Osteocyte (in vitro differentiated cells): ENCODE measurements at regions not wholly inside any gene's neighbourhood (a gene's known extent, or its start where the extent isn't known, plus 50 kb on each side); places are given as distances from the start of the nearest gene placed in this dataset.

Experiments used
- DNase-seq: peaks from one replicate; pipeline ENCODE4 v3.0.0; 2021; ENCODE audit warnings: mixed read lengths; ENCODE audit not compliant: unreplicated experiment; ENCODE audit errors: extremely low spot score
- H3K27ac Mint-ChIP-seq: one replicate; pipeline ENCODE4 v1.8.0; 2021; ENCODE audit warnings: mild to moderate bottlenecking, mixed read lengths; ENCODE audit not compliant: unreplicated experiment
- H3K27me3 Mint-ChIP-seq: one replicate; pipeline ENCODE4 v1.8.0; 2021; ENCODE audit warnings: mixed read lengths; ENCODE audit not compliant: unreplicated experiment
- H3K36me3 Mint-ChIP-seq: one replicate; pipeline ENCODE4 v1.8.0; 2021; ENCODE audit warnings: mixed read lengths; ENCODE audit not compliant: unreplicated experiment
- H3K4me1 Mint-ChIP-seq: one replicate; pipeline ENCODE4 v1.8.0; 2021; ENCODE audit warnings: mixed read lengths; ENCODE audit not compliant: unreplicated experiment
- H3K4me3 Mint-ChIP-seq: one replicate; pipeline ENCODE4 v1.8.0; 2021; ENCODE audit warnings: mild to moderate bottlenecking, moderate library complexity, mixed read lengths; ENCODE audit not compliant: unreplicated experiment
- H3K9me3 Mint-ChIP-seq: one replicate; pipeline ENCODE4 v1.8.0; 2021; ENCODE audit warnings: mixed read lengths; ENCODE audit not compliant: unreplicated experiment
- CTCF ChIP-seq: fragments of 200-600 bp; sonication (generic); IDR thresholded peaks from 2 replicates; pipeline ENCODE4 v1.5.0; 2021; ENCODE audit warnings: antibody characterized with exemption, mild to moderate bottlenecking, moderate library complexity

GRCh38 chr10:85318809-85319807 lies 990.7 kb downstream of the CCSER2 start:
- DNase-seq, result no peak
- Mint-ChIP-seq H3K27ac (no peak overlapping the region), H3K9me3 (no peaks in the 10 kb centered on the region), H3K36me3 (no peaks in the 10 kb centered on the region), H3K4me3 (no peak overlapping the region), H3K4me1 (no peaks in the 10 kb centered on the region), H3K27me3 (no peaks in the 10 kb centered on the region)
- TF ChIP-seq CTCF, result no peak

DNA sequence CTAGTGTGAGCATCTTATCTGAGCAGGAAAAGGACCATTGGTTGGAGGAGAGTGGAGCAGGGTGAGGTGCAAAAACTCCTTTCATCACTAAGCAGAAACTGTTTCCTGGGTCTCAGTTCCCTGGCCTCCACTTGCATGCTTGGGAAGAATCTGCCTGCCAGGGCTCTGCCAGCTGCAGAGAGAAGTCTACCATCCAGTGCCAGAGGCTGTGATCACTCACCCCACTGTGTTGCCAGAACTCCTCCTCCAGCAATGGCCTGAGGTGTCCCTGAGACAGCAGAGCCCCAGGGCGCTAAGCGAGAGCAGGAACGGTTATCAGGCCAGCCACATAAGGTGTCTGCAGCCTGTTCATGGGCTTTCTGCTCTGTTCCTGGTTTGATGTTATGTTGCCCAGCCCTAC lies 991.4 kb downstream of the CCSER2 start:
- Mint-ChIP-seq H3K27ac (no peak overlapping the region), H3K4me3 (no peak overlapping the region), H3K9me3 (no peaks in the 10 kb centered on the region), H3K36me3 (no peaks in the 10 kb centered on the region), H3K4me1 (no peaks in the 10 kb centered on the region), H3K27me3 (no peaks in the 10 kb centered on the region)
- DNase-seq, result no peak
- no peak for TF ChIP-seq CTCF

GRCh38 chr10:85333594-85333993 lies 1005.2 kb downstream of the CCSER2 start:
- DNase-seq, result no peak
- Mint-ChIP-seq H3K27ac (no peak overlapping the region), H3K4me1 (no peaks in the 10 kb centered on the region), H3K9me3 (peaks cover 21% of the 10 kb centered on the region), H3K36me3 (no peaks in the 10 kb centered on the region), H3K4me3 (no peak overlapping the region), H3K27me3 (no peaks in the 10 kb centered on the region)
- TF ChIP-seq CTCF, result no peak

DNA sequence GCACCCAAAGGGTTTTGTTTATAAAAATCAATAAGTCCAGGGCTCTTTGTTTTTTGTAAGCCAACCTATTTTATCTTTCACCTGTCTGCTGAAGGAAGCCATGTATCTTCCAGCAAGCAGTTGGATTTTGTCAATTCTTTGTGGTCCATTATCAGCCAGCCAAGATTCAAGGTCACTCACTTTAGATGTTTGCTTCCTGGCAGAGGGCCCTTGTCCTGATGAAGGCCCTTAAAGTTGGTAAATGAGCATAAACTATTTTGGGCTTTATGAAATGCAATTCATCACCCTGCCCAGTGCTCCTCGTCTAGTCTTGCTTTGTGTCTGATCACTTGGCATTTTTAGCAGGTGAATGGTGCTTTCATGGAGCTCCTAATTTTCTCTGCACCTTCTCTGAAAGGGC lies 1004.2 kb downstream of the GRID1 start:
- Mint-ChIP-seq H3K36me3 (no peaks in the 10 kb centered on the region), H3K9me3 (peaks cover 6% of the 10 kb centered on the region), H3K27me3 (no peaks in the 10 kb centered on the region), H3K27ac (no peak overlapping the region), H3K4me1 (no peaks in the 10 kb centered on the region), H3K4me3 (no peak overlapping the region)
- no peak for DNase-seq
- no peak for TF ChIP-seq CTCF

DNA sequence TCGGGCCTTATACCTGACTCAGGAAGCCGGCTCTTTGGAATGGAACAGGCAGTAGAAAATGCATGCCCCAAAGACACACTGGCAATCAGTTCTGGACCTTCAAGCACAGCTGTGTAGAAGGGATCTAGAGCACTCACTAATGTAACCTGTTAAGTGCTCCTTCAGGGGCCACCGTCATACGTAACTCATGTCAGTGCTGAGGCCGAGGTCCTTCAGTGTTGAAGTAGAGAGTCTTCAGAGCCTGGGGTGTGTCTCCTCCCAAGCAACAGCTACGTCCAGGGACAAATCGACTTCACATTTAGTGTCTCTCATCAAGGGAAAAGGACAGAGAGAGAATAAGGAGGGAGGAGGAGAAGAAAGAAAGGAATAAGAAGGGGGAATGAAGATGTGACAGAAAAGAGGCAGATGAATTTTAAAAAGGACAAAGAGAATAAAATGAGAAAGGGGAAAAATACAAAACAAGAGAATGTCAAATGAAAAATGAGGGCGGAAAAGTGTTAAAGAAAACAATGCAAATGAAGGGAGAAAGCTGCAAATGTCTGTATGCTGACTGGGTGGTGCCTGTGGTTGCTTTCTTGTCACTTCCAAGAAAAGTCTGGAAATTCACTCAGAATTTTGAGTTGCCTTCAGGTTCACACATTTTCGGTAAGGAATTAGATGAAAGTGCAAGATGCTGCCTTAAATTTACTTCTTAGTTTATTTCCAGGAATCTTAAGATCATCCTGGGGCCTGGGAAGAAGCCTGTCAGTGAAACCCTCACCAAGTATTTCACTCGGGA lies 989.4 kb downstream of the GRID1 start:
- no peaks in the 10 kb centered on the region for H3K36me3 Mint-ChIP-seq
- H3K4me1 Mint-ChIP-seq, result no peaks in the 10 kb centered on the region
- H3K4me3 Mint-ChIP-seq, result no peak overlapping the region
- TF ChIP-seq CTCF, result no peak
- DNase-seq, result no peak
- H3K27me3 Mint-ChIP-seq, result no peaks in the 10 kb centered on the region
- H3K27ac Mint-ChIP-seq, result no peak overlapping the region
- H3K9me3 Mint-ChIP-seq, result no peaks in the 10 kb centered on the region
